ENCODE measurements at regions not wholly inside any gene's neighbourhood (a gene's known extent, or its start where the extent isn't known, plus 50 kb on each side); places are given as distances from the start of the nearest gene placed in this dataset.

DNA sequence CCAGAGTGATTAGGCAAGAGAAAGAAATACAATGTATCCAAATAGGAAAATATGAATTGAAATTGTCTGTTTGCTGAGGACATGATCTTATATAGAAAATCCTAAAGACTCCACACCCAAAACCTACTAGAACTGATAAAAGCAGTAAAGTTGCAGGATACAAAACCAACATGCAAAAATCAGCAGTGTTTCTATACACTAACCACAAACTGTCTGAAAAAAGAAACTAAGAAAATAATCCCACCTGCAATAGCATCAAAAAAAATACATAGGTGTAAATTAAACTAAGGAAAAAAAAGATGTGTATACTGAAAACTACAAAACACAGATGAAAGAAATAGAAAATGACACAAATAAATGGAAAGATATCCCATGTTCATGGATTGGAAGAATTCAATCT is 203.6 kb upstream of the SETMAR start:
- TF ChIP-seq, protein P1, sequence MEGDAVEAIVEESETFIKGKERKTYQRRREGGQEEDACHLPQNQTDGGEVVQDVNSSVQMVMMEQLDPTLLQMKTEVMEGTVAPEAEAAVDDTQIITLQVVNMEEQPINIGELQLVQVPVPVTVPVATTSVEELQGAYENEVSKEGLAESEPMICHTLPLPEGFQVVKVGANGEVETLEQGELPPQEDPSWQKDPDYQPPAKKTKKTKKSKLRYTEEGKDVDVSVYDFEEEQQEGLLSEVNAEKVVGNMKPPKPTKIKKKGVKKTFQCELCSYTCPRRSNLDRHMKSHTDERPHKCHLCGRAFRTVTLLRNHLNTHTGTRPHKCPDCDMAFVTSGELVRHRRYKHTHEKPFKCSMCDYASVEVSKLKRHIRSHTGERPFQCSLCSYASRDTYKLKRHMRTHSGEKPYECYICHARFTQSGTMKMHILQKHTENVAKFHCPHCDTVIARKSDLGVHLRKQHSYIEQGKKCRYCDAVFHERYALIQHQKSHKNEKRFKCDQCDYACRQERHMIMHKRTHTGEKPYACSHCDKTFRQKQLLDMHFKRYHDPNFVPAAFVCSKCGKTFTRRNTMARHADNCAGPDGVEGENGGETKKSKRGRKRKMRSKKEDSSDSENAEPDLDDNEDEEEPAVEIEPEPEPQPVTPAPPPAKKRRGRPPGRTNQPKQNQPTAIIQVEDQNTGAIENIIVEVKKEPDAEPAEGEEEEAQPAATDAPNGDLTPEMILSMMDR (IDR thresholded peaks at IDR 0.05): no peak
- TF ChIP-seq POLR2A (IDR thresholded peaks at IDR 0.05): no peak

All from right lobe of liver (tissue), 4 donors.